ENCODE measurements at regions not wholly inside any gene's neighbourhood (a gene's known extent, or its start where the extent isn't known, plus 50 kb on each side); places are given as distances from the start of the nearest gene placed in this dataset.

DNA sequence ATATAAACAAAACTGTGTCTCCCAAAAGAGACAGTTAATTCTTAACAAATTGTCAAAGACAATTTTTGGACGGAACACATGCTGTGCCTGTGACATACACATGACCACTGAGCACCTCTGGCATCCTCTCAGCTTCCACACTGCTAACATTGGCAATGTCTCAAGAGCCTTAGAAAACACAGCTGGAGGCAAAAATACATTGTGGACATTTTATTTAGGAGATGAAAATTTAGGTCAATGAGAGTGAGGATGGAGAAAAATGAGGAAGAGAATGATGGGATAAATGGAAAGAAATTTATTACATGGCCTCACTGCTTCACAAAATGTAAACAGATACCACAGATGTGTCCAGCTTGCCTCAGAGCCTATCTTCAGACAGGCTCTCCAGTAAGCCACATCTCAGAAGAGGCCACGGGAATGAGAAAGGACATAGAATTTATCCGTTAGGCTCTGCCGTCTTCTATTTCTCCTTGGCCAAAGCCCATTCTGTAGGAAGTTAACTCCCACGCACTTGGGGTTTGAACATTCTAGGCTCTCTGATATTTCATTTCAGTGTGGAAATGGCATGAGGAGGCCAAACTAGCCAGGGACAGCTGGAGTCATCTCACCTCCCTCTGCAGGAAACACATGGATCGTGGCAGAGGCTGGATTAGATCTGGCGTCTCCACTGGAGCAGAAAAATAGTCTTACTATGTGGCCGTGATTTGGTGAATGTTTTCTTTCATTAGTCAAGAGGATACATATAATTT, 519.4 kb upstream of the DSEL start:
- H3K4me3 Mint-ChIP-seq (ENCODE audit: unreplicated experiment): no peak overlapping the region
- H3K27ac Mint-ChIP-seq (ENCODE audit: unreplicated experiment): no peak overlapping the region
- no peak for DNase-seq (ENCODE audit: low spot score)
- no peaks in the 10 kb centered on the region for H3K9me3 Mint-ChIP-seq (ENCODE audit: unreplicated experiment)
- H3K4me1 Mint-ChIP-seq (ENCODE audit: unreplicated experiment): no peaks in the 10 kb centered on the region
- H3K36me3 Mint-ChIP-seq (ENCODE audit: low read depth, unreplicated experiment): no peaks in the 10 kb centered on the region
- TF ChIP-seq CTCF (IDR thresholded peaks at IDR 0.05; ENCODE audit: unreplicated experiment): no peak
- no peaks in the 10 kb centered on the region for H3K27me3 Mint-ChIP-seq (ENCODE audit: unreplicated experiment)

- Mint-ChIP-seq H3K36me3 (ENCODE audit: low read depth, unreplicated experiment) (no peaks in the 10 kb centered on the region), H3K4me3 (ENCODE audit: unreplicated experiment) (no peak overlapping the region), H3K9me3 (ENCODE audit: unreplicated experiment) (no peaks in the 10 kb centered on the region), H3K27ac (ENCODE audit: unreplicated experiment) (no peak overlapping the region), H3K4me1 (ENCODE audit: unreplicated experiment) (no peaks in the 10 kb centered on the region), H3K27me3 (ENCODE audit: unreplicated experiment) (no peaks in the 10 kb centered on the region)
- TF ChIP-seq CTCF (IDR thresholded peaks at IDR 0.05; ENCODE audit: unreplicated experiment): no peak
- no peak for DNase-seq (ENCODE audit: low spot score)
Observed at GRCh38 chr18:68034296-68034695, 517.8 kb upstream of the DSEL start.

DNA sequence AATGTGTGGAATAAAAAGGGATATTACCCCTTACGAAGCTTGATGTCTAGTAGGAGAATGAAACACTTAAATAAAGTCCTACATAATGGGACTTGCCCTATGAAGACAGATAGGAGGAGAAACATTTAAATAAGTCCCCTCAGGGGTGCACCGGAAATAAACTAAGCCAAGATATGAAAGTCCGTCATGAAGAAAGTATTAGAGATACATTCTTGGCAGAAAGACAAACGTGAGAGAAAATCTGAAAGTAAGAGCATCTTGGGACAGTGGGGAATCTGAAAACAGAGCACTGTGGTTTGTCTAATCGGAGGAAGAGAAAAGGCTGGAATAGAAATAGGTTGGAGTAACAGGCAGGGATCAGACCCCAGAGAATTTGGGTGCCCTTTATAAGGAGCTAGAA, 516.9 kb upstream of the DSEL start:
- Mint-ChIP-seq H3K27ac (ENCODE audit: unreplicated experiment) (no peak overlapping the region), H3K9me3 (ENCODE audit: unreplicated experiment) (no peaks in the 10 kb centered on the region), H3K27me3 (ENCODE audit: unreplicated experiment) (no peaks in the 10 kb centered on the region), H3K4me3 (ENCODE audit: unreplicated experiment) (no peak overlapping the region), H3K36me3 (ENCODE audit: low read depth, unreplicated experiment) (no peaks in the 10 kb centered on the region), H3K4me1 (ENCODE audit: unreplicated experiment) (no peaks in the 10 kb centered on the region)
- no peak for DNase-seq (ENCODE audit: low spot score)
- TF ChIP-seq CTCF (IDR thresholded peaks at IDR 0.05; ENCODE audit: unreplicated experiment): no peak

GRCh38 chr18:68024716-68025115, 508.2 kb upstream of the DSEL start:
- Mint-ChIP-seq H3K4me1 (ENCODE audit: unreplicated experiment) (no peaks in the 10 kb centered on the region), H3K27me3 (ENCODE audit: unreplicated experiment) (no peaks in the 10 kb centered on the region), H3K4me3 (ENCODE audit: unreplicated experiment) (no peak overlapping the region), H3K9me3 (ENCODE audit: unreplicated experiment) (no peaks in the 10 kb centered on the region), H3K27ac (ENCODE audit: unreplicated experiment) (no peak overlapping the region), H3K36me3 (ENCODE audit: low read depth, unreplicated experiment) (no peaks in the 10 kb centered on the region)
- TF ChIP-seq CTCF (IDR thresholded peaks at IDR 0.05; ENCODE audit: unreplicated experiment): no peak
- DNase-seq (ENCODE audit: low spot score): no peak

DNA sequence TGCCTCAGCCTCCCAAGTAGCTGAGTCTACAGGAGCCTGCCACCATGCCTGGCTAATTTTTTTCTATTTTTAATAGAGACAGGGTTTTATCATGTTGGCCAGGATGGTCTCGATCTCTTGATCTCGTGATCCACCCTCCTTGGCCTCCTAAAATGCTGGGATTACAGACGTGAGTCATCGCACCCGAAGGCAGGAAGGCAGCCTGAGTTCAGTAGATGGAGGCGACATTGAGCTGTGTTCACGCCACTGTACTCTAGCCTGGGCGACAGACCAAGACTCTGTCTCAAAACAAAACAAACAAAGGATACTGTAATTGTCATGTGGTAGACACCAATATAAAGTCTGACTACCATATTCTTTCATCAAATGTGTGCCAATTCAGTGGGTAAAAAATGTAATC, 500.9 kb upstream of the DSEL start:
- Mint-ChIP-seq H3K4me3 (ENCODE audit: unreplicated experiment) (no peak overlapping the region), H3K9me3 (ENCODE audit: unreplicated experiment) (no peaks in the 10 kb centered on the region), H3K36me3 (ENCODE audit: low read depth, unreplicated experiment) (no peaks in the 10 kb centered on the region), H3K4me1 (ENCODE audit: unreplicated experiment) (no peaks in the 10 kb centered on the region), H3K27me3 (ENCODE audit: unreplicated experiment) (no peaks in the 10 kb centered on the region), H3K27ac (ENCODE audit: unreplicated experiment) (no peak overlapping the region)
- no peak for TF ChIP-seq CTCF (IDR thresholded peaks at IDR 0.05; ENCODE audit: unreplicated experiment)
- DNase-seq (ENCODE audit: low spot score): no peak
